ENCODE measurements at regions not wholly inside any gene's neighbourhood (a gene's known extent, or its start where the extent isn't known, plus 50 kb on each side); places are given as distances from the start of the nearest gene placed in this dataset.

DNA sequence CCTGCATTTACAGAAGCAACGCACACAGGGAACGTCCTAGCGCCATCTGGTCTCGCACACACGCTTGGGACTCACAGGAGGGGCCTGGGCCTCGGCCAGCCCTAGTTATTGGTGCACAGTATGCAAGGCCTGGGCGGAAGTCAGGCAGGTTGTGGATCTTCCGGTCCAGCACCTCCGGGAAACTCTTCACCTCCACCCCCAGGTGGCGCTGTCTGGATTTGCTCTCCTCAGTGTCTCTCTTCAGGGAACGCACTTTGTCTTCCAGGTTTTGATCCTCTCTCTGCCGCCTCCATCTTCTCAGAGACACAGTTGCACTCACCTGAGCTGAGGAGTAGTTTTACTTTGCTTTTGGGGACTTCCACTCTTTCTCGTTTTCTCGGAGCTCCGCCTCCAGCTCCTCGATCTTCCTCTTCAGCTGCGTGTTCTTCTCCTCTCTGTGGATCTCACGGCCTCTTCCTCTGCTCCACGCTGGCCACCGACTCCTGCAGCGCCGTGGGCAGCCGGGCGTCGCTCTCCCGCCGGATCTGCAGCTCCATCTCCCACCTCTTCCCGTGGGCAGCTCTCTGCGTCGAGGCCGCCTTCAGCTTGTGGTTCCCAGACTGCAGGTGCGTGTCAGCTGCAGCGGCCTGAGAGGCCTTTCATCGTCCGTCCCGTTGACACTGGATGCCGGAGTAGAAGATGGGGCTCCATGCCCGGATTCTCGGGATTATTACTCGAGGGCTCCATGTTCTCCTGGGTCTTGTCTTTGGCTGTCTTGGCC, 933.8 kb downstream of the TMEM121 start:
- TF ChIP-seq, protein P1, sequence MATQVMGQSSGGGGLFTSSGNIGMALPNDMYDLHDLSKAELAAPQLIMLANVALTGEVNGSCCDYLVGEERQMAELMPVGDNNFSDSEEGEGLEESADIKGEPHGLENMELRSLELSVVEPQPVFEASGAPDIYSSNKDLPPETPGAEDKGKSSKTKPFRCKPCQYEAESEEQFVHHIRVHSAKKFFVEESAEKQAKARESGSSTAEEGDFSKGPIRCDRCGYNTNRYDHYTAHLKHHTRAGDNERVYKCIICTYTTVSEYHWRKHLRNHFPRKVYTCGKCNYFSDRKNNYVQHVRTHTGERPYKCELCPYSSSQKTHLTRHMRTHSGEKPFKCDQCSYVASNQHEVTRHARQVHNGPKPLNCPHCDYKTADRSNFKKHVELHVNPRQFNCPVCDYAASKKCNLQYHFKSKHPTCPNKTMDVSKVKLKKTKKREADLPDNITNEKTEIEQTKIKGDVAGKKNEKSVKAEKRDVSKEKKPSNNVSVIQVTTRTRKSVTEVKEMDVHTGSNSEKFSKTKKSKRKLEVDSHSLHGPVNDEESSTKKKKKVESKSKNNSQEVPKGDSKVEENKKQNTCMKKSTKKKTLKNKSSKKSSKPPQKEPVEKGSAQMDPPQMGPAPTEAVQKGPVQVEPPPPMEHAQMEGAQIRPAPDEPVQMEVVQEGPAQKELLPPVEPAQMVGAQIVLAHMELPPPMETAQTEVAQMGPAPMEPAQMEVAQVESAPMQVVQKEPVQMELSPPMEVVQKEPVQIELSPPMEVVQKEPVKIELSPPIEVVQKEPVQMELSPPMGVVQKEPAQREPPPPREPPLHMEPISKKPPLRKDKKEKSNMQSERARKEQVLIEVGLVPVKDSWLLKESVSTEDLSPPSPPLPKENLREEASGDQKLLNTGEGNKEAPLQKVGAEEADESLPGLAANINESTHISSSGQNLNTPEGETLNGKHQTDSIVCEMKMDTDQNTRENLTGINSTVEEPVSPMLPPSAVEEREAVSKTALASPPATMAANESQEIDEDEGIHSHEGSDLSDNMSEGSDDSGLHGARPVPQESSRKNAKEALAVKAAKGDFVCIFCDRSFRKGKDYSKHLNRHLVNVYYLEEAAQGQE (IDR thresholded peaks at IDR 0.05; ENCODE audit: low read depth) = no peak
- TF ChIP-seq EGR1 (IDR thresholded peaks at IDR 0.05) (no peak), RAD21 (IDR thresholded peaks at IDR 0.05; ENCODE audit: low read depth) (peak; percentile 16; the same call in 1 of the 2 replicates), YY1 (IDR thresholded peaks at IDR 0.05; ENCODE audit: low read depth) (no peak), CEBPB (IDR thresholded peaks at IDR 0.05) (no peak), EP300 (IDR thresholded peaks at IDR 0.05; ENCODE audit: borderline replicate concordance) (no peak), TAF1 (IDR thresholded peaks at IDR 0.05; ENCODE audit: low read depth) (no peak)
- TF ChIP-seq, protein P2, sequence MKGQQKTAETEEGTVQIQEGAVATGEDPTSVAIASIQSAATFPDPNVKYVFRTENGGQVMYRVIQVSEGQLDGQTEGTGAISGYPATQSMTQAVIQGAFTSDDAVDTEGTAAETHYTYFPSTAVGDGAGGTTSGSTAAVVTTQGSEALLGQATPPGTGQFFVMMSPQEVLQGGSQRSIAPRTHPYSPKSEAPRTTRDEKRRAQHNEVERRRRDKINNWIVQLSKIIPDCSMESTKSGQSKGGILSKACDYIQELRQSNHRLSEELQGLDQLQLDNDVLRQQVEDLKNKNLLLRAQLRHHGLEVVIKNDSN (IDR thresholded peaks at IDR 0.05) = no peak
- TF ChIP-seq, protein P3, sequence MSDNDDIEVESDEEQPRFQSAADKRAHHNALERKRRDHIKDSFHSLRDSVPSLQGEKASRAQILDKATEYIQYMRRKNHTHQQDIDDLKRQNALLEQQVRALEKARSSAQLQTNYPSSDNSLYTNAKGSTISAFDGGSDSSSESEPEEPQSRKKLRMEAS (IDR thresholded peaks at IDR 0.05) = no peak
